KOPT-K1 (cell line): ENCODE measurements at regions not wholly inside any gene's neighbourhood (a gene's known extent, or its start where the extent isn't known, plus 50 kb on each side); places are given as distances from the start of the nearest gene placed in this dataset.
"Not testable (repeated sequence)": the region's sequence is repeated elsewhere in the genome, so short reads cannot be mapped to it uniquely, and the experiment has no call there.

ENCODE experiments used
- H3K27ac ChIP-seq: fragments of 200-600 bp; sonication (generic); 2 replicates; pipeline ENCODE4 v1.5.1; 2016; ENCODE audit warnings: antibody characterized with exemption, mild to moderate bottlenecking, low read depth, low read length; ENCODE audit not compliant: poor library complexity, severe bottlenecking
- H3K36me3 ChIP-seq: fragments of 200-600 bp; sonication (generic); 2 replicates; pipeline ENCODE4 v1.5.1; 2017; ENCODE audit warnings: antibody characterized with exemption, mild to moderate bottlenecking, low read length, moderate library complexity; ENCODE audit not compliant: insufficient read depth
- H3K9me3 ChIP-seq: fragments of 200-600 bp; sonication (generic); 2 replicates; pipeline ENCODE4 v1.5.1; 2017; ENCODE audit warnings: antibody characterized with exemption, low read length, mild to moderate bottlenecking; ENCODE audit not compliant: insufficient read depth, poor library complexity, severe bottlenecking

GRCh38 chr10:23493711-23494110, 54.8 kb downstream of the OTUD1 start:
- Histone ChIP-seq H3K27ac (no peak overlapping the region), H3K36me3 (no peaks in the 10 kb centered on the region), H3K9me3 (no peaks in the 10 kb centered on the region)

DNA sequence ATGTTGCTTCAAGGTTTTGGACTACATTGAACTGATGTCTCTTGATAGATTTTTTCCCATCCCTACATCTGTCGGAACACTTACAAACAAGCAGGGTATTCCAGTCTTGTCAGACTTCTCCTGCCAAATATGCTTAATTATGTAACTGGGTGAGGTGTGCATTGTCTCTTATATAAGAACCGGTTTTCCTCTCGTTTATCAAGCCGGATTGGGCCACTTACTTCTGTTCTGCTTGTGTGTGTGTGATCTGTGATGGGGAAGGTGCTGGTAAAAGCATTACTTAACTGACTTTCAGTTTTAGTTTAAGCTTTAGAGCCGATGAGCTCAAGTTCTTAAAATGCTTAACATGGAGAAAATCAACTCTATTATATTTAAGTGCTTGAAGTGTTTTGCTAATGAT, 57.9 kb downstream of the OTUD1 start:
- H3K36me3 ChIP-seq: no peaks in the 10 kb centered on the region
- H3K9me3 ChIP-seq: no peaks in the 10 kb centered on the region
- no peak overlapping the region for H3K27ac ChIP-seq

DNA sequence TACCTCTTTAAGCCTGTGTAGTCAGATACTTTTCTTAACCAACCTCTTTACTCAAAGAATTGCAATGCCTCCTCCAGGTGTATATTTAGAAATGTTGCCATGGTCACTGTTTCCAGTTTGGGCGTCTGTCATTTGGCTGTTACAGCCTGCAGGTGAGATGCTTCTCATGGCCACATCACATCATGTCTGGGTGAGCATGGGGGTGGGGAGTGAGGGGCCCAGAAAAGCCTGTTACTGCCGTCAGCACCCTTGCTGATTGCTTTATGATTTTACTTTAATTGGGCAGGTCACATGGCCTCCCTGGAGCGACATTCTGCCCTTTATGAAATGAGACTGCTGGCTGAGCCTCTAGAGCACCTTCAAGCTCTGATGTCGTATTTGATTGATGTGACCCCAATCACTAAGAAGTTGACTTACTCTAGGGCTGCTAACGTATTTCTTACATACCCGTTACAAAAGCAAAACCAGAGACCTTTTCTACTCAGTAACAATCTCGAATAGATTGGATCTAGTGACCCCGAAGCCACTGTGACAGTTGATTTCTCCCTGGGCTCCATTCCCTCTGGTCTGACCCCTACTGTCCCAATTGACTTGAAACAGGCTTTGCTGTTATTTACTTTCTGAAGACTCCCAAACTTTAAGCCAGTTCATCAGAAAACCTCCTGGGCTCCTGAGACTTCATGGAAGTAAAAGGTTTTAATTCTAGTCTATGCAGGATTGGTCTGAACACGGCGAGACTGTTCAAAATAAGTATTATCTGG, 60.7 kb downstream of the OTUD1 start:
- Histone ChIP-seq H3K27ac (no peak overlapping the region), H3K9me3 (no peaks in the 10 kb centered on the region), H3K36me3 (no peaks in the 10 kb centered on the region)

DNA sequence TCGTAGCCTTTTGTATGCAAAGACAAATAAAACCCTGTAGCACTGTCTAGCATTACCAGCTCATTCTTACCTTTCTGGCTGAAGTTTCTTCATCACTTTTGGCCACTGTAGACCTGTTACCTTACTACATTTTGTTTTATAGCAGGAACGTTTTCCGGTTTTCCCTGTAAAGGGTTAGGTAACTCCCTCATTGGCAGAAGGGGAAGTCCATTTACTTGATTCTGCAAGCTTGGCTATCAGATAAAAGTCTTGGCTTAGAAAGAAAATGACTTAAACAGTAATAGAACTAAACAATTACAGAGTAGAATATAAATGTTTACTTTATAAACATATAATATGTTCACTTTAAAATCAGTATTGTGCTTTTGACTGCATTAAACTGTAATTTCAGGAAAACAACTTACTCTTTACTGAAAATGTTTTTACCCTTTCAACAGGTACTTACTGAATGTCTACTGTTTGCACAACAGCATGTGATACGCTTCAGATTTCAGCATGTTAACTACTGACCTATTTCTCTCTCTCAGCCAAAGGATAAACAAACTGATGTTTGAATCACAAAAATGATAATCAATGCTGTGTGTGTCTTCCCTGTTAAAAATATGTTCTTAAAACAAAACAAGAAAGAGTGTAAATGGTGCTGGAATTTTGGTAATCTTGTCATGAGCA, 67.1 kb downstream of the OTUD1 start:
- Histone ChIP-seq H3K36me3 (no peaks in the 10 kb centered on the region), H3K27ac (no peak overlapping the region), H3K9me3 (no peaks in the 10 kb centered on the region)

DNA sequence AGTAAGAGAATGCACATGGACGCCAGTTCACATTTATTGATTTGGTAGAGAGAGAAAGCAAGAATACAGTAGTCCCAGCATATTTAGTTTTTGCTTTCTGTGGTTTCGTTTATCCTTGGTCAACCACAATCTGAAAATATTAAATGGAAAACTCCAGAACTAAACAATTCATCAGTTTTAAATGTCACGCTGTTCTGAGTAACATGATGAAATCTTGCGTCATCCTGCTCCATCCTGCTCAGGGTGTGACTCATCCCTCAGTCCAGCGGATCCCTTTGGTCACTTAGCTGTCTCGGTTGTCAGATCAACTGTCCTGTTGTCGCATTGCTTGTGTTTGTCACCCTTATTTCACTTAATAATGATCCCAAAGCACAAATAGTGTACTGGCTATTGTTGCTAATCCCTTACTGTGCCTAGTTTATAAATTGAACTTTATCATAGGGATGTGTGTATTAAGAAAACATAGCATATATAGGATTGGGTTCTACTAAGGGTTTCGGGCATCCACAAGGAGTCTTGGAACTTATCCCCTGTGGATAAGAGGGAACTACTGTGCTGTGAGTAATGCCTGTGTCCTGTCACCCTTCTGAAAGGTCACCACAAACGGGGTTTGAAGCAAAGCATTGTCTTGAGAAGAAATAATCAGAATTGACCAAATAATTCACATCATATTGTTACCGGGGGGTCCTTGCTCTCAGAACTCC, 73.6 kb downstream of the OTUD1 start:
- Histone ChIP-seq H3K27ac (no peak overlapping the region), H3K9me3 (peaks cover 4% of the 10 kb centered on the region), H3K36me3 (no peaks in the 10 kb centered on the region)

GRCh38 chr10:23513621-23514020, 74.7 kb downstream of the OTUD1 start:
- H3K36me3 ChIP-seq, H3K9me3 ChIP-seq, H3K27ac ChIP-seq: not testable (repeated sequence)

- Histone ChIP-seq H3K27ac (no peak overlapping the region), H3K36me3 (no peaks in the 10 kb centered on the region), H3K9me3 (peaks cover 4% of the 10 kb centered on the region)
These were observed 75.4 kb downstream of the OTUD1 start for GRCh38 chr10:23514321-23514720.

- peaks cover 4% of the 10 kb centered on the region for H3K9me3 ChIP-seq
- H3K27ac ChIP-seq: no peak overlapping the region
- no peaks in the 10 kb centered on the region for H3K36me3 ChIP-seq
These were observed 77.7 kb downstream of the OTUD1 start for GRCh38 chr10:23516530-23516929.

DNA sequence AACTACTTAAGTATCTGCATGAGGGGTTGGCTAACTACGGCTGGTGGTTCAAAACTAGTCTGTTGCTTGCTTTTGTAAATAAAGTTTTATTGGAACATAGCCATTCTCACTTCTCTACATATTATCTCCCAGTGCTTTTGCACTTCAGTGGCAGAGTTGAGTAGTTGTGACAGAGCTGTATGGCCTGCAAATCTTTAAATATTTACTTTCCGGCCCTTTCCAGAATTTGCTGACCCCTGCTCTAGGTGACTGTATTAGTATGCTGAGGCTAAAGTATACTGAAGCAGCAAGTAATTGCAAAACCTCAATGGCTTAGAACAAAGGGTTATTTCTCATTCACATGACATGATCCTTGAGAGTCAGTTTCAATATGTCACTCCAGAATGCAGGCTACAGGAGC, 78.3 kb downstream of the OTUD1 start:
- no peak overlapping the region for H3K27ac ChIP-seq
- H3K9me3 ChIP-seq: peaks cover 4% of the 10 kb centered on the region
- no peaks in the 10 kb centered on the region for H3K36me3 ChIP-seq

DNA sequence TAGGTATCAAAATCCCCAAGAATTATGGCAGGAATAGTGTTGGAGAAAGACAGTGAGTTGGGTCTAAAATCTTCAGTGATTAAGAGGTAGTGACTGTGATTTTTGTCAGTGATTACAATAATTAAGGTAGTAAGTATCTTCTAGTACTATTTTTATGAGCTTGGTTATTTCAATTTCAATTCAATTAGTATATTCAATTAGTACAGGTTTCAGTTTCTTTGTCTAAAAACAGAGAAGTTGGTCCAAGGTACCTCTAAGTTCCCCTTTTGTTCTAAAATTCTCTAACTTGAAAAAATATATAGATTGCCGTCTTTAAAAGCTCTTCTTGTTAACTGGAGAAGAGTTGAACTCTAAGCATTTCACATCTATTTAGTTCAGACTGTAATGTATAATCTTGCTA, 82.9 kb downstream of the OTUD1 start:
- Histone ChIP-seq H3K9me3 (no peaks in the 10 kb centered on the region), H3K36me3 (no peaks in the 10 kb centered on the region), H3K27ac (no peak overlapping the region)

- H3K27ac ChIP-seq: no peak overlapping the region
- H3K36me3 ChIP-seq: no peaks in the 10 kb centered on the region
- H3K9me3 ChIP-seq: no peaks in the 10 kb centered on the region
These were observed 83.5 kb downstream of the OTUD1 start for GRCh38 chr10:23522345-23522744.

DNA sequence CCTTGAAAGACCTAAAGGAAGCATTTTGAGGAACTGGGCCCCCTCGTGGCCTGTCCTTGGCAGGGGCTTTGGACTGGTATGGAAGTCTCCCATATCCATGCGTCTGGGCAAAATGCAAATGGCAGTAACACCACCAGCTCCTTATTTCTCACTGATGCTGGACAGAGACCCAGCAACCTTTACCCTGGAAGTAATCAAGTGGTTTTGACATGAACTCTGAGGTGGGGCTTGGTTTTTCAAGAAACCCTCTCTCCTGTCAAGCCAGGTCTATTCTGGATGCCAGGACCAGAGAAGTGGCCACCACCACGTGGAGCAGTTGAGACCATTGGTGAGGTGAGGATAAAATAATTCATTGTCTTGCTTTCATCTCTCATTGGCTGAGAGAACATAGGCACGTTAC, 84.4 kb downstream of the OTUD1 start:
- H3K36me3 ChIP-seq: no peaks in the 10 kb centered on the region
- H3K27ac ChIP-seq: no peak overlapping the region
- no peaks in the 10 kb centered on the region for H3K9me3 ChIP-seq

DNA sequence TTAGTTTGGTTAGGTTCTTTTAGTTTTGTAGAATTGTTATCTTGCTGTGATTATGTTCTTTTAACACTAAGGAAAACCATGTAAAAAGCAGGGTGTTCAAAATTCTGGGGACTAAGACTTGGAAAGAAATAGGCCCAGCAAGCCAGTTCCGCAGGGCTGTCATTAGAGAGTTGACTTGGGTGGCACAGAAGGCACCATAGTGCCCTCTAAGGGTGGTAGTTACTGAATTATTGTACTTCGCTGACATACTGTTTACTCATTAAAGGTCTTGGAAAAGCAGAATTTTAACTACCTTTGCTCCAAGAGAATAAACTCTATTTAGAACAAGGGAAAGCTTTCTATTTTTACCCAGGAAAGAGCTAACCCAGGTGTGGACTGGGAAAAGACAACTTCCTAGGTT, 86.5 kb downstream of the OTUD1 start:
- H3K9me3 ChIP-seq: no peaks in the 10 kb centered on the region
- H3K36me3 ChIP-seq: no peaks in the 10 kb centered on the region
- H3K27ac ChIP-seq: no peak overlapping the region

GRCh38 chr10:23528419-23528818, 89.5 kb downstream of the OTUD1 start:
- Histone ChIP-seq H3K36me3 (no peaks in the 10 kb centered on the region), H3K9me3 (no peaks in the 10 kb centered on the region), H3K27ac (no peak overlapping the region)

- H3K9me3 ChIP-seq: no peaks in the 10 kb centered on the region
- no peak overlapping the region for H3K27ac ChIP-seq
- no peaks in the 10 kb centered on the region for H3K36me3 ChIP-seq
These were observed 90.8 kb downstream of the OTUD1 start for GRCh38 chr10:23529625-23530024.
